Psoas muscle (tissue), 7 donors: ENCODE measurements at regions not wholly inside any gene's neighbourhood (a gene's known extent, or its start where the extent isn't known, plus 50 kb on each side); places are given as distances from the start of the nearest gene placed in this dataset.

Experiments
- ATAC-seq, 4 donors: fragments of 200-7000 bp; cut with Tn5 transposase; one replicate each; pipeline ENCODE4 v1.9.1; 2020; ENCODE audit warnings: moderate library complexity in 3 of 4, mild to moderate bottlenecking in 2 of 4
- DNase-seq, 2 donors: peaks; one replicate each; pipeline ENCODE4 v3.0.0-alpha.2; 2020
- H3K27ac ChIP-seq: fragments of 200-600 bp; one replicate; pipeline ENCODE4 v1.8.0; 2022
- H3K27me3 ChIP-seq, 3 donors: fragments of 200-600 bp in 1 of 3; one replicate each; pipeline versions ENCODE4 v1.6.1 to v1.8.0; 2013 to 2022; ENCODE audit warnings: low read length in 2 of 3, mild to moderate bottlenecking in 2 of 3, moderate library complexity in 1 of 3; ENCODE audit not compliant: insufficient read depth in 3 of 3
- H3K36me3 ChIP-seq, 2 donors: fragments of 200-600 bp in 1 of 2; one replicate each; pipeline versions ENCODE4 v1.6.1 to v1.8.0; 2013 to 2022; ENCODE audit warnings: low read depth in 1 of 2, mild to moderate bottlenecking in 1 of 2, moderate library complexity in 1 of 2; ENCODE audit not compliant: insufficient read depth in 1 of 2
- H3K4me1 ChIP-seq: fragments of 200-600 bp; one replicate; pipeline ENCODE4 v1.8.0; 2022
- H3K4me3 ChIP-seq: fragments of 200-600 bp; one replicate; pipeline ENCODE4 v1.8.0; 2022; ENCODE audit warnings: mild to moderate bottlenecking
- H3K9me3 ChIP-seq: fragments of 200-600 bp; one replicate; pipeline ENCODE4 v1.8.0; 2022
- WGBS, 3 donors: extraction: QIAGEN DNeasy Blood & Tissue Kit; methylation state at CpG; one replicate each; pipeline versions ENCODE4 v1.1.6 to v1.1.7; 2013; 5-methylcytosine and 5-hydroxymethylcytosine counted together
- intact Hi-C, 2 donors: fragments of 100-400 bp; cut with DNase I; formaldehyde crosslinking; loops; one replicate each; pipeline versions ENCODE4 v1.11.0 to v1.14.2; 2022
- TF ChIP-seq, protein P1 (sequence below): fragments of 200-600 bp; IDR thresholded peaks from one replicate; pipeline ENCODE4 v1.8.0; 2022; ENCODE audit warnings: antibody characterized with exemption
- donor health status: healthy with polysubstance abuse.
- donor health status: DM: no; HTN: no; CAD: no; lungs with moderate emphysema.
- donor health status: Bipolar disorder and iron deficiency.
- donor health status: healthy.
- donor health status: DM: yes; HTN: yes; CAD: no.
- donor health status: DM: no; HTN: no; CAD: no.
- donor health status: DM: yes; HTN: yes; CAD: no.

DNA sequence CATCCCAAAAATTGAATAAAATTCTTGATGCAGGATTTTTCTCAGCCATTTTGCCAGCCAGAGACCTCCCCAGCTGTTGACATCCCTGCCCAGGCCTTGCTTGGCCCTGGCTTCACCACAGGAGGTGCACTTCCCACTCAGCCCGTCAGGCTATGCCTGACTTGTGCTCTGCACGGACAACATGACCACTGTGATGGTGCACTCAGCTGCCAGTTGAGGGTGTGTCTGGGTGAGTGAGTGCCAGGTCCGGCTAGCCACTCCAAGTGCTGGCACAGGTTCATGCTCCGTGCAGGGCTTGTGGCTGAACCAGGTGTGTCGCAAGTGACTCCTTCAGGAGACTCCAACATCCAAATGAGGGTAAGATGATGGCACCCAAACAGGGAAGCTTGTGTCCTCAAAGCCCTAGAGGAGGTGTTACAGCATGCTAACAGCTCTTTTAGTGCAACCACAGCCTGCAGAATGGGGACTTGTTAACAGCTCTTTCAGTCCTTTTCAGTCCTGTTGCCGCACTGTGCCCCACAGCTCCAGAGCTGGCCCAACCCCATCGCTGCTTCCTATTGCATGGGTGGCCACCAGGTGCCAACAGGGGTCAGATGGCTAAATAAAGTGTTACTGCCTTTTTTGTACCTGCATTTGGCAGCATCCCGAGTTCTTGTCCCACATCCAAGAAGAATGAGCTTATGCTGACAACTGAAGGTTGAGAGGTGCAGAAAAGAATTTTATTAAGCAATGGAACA, 380.7 kb downstream of the SLITRK5 start:
- ATAC-seq, result no peak
- no peak overlapping the region for H3K4me3 ChIP-seq
- TF ChIP-seq, protein P1, sequence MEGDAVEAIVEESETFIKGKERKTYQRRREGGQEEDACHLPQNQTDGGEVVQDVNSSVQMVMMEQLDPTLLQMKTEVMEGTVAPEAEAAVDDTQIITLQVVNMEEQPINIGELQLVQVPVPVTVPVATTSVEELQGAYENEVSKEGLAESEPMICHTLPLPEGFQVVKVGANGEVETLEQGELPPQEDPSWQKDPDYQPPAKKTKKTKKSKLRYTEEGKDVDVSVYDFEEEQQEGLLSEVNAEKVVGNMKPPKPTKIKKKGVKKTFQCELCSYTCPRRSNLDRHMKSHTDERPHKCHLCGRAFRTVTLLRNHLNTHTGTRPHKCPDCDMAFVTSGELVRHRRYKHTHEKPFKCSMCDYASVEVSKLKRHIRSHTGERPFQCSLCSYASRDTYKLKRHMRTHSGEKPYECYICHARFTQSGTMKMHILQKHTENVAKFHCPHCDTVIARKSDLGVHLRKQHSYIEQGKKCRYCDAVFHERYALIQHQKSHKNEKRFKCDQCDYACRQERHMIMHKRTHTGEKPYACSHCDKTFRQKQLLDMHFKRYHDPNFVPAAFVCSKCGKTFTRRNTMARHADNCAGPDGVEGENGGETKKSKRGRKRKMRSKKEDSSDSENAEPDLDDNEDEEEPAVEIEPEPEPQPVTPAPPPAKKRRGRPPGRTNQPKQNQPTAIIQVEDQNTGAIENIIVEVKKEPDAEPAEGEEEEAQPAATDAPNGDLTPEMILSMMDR, result no peak
- H3K36me3 ChIP-seq, result no peaks in the 10 kb centered on the region
- peaks cover 4% of the 10 kb centered on the region for H3K9me3 ChIP-seq
- intact Hi-C loops, result no loop called here
- WGBS, 3 donors, result 71 to 76% (median 72%) methylated on average over 8 of the region's 8 CpGs
- peak in 1 of 2 donors; percentile 32 for DNase-seq
- no peaks in the 10 kb centered on the region for H3K27me3 ChIP-seq
- no peaks in the 10 kb centered on the region for H3K4me1 ChIP-seq
- no peak overlapping the region for H3K27ac ChIP-seq

DNA sequence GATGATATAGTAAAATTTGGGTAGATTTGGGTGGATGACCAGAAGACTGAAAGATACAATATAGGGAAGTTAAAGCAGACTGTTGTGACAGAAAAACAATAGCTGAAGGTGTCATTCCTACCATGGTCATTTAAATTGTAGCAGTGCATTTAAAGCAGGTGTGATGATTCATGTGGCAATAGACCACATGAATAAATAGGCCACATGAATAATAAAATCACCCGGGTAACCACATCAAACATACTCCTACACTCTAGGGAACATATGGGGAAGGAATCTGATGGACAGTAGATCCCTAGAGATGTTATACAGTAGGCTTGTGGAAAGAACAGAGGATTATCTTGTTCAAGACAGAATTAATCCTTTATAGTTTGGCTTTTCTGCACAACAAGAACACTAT, 392.6 kb downstream of the SLITRK5 start:
- H3K4me3 ChIP-seq, result no peak overlapping the region
- H3K9me3 ChIP-seq, result no peaks in the 10 kb centered on the region
- no peak overlapping the region for H3K27ac ChIP-seq
- H3K27me3 ChIP-seq, result no peaks in the 10 kb centered on the region
- intact Hi-C loops, result no loop called here
- H3K4me1 ChIP-seq, result no peaks in the 10 kb centered on the region
- ATAC-seq (no peak), DNase-seq (no peak)
- WGBS, 3 donors, result 0 to 53% (median 50%) methylated on average over 1 of the region's 1 CpG
- TF ChIP-seq, protein P1, result no peak
- no peaks in the 10 kb centered on the region for H3K36me3 ChIP-seq

DNA sequence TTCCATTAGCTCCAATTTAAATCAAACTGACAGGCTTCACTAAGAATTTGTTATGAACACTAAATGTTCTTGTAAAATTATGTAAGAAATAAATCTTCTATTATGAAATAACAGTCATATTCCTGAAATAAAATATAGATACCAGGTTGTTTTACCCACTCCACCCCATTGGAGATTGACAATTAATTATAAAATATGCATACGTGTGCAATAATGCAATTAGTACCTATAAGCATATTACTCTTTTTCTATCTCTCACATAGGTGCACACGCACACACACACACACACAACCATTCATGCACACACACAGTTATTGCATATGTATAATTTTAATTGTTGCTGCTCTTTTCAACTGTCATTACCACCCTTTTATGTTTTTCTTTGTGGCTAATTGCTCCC, 395.7 kb downstream of the SLITRK5 start:
- Histone ChIP-seq H3K4me3 (no peak overlapping the region), H3K4me1 (no peaks in the 10 kb centered on the region), H3K27ac (no peak overlapping the region), H3K36me3 (no peaks in the 10 kb centered on the region), H3K27me3 (no peaks in the 10 kb centered on the region), H3K9me3 (no peaks in the 10 kb centered on the region)
- TF ChIP-seq, protein P1, result no peak
- ATAC-seq (no peak), DNase-seq (no peak)
- intact Hi-C loops, result no loop called here
- WGBS, 3 donors, result 84 to 92% (median 85%) methylated on average over 2 of the region's 2 CpGs

DNA sequence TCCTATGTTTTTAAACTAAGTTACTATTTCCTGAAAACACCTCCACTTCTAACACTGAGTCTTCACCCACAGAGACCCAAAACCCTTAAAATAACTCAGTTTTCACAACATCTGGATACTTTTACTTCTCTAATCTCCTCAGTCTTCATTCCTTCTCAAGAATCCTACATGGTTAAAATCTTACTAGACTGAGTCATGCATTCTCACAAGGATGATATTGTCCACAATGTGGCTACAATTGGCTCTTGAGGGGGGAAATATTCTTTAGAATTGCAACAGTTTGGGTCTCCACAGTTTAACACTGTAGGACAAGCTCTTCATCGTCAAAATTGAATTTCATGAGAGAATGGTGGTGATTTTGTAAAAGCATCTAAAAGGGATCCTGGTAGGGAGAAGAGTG, 397.1 kb downstream of the SLITRK5 start:
- ATAC-seq (no peak), DNase-seq (no peak)
- intact Hi-C loops, result no loop called here
- TF ChIP-seq, protein P1, result no peak
- H3K27ac ChIP-seq, result no peak overlapping the region
- no peaks in the 10 kb centered on the region for H3K4me1 ChIP-seq
- WGBS, 3 donors, result 89 to 100% (median 93%) methylated on average over 1 of the region's 1 CpG
- no peak overlapping the region for H3K4me3 ChIP-seq
- no peaks in the 10 kb centered on the region for H3K9me3 ChIP-seq
- no peaks in the 10 kb centered on the region for H3K36me3 ChIP-seq
- no peaks in the 10 kb centered on the region for H3K27me3 ChIP-seq

DNA sequence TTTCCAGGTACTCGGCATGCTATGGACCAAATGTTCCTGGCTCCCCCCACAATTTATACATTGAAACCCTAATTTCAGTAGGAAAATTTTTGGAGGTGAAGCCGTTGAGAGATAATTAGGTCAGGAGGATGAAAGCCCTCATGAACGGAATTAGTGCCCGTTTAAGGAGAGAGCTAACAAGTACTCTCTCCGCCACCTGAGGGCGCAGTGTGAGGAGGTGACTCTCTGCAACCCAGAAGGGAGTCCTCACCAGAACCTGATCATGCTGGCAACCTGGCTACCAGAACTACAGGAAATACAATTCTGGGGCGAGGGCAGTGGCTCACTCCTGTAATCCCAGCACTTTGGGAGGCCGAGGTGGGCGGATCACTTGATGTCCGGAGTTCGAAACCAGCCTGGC, 397.8 kb downstream of the SLITRK5 start:
- TF ChIP-seq, protein P1, result no peak
- ATAC-seq, result no peak
- intact Hi-C loops, result no loop called here
- H3K27ac ChIP-seq, result no peak overlapping the region
- DNase-seq, result no peak
- no peaks in the 10 kb centered on the region for H3K27me3 ChIP-seq
- no peaks in the 10 kb centered on the region for H3K9me3 ChIP-seq
- 93% methylated on average over 11 of the region's 11 CpGs for WGBS, 3 donors
- H3K36me3 ChIP-seq, result no peaks in the 10 kb centered on the region
- no peak overlapping the region for H3K4me3 ChIP-seq
- H3K4me1 ChIP-seq, result no peaks in the 10 kb centered on the region
